ENCODE measurements at regions not wholly inside any gene's neighbourhood (a gene's known extent, or its start where the extent isn't known, plus 50 kb on each side); places are given as distances from the start of the nearest gene placed in this dataset.

DNA sequence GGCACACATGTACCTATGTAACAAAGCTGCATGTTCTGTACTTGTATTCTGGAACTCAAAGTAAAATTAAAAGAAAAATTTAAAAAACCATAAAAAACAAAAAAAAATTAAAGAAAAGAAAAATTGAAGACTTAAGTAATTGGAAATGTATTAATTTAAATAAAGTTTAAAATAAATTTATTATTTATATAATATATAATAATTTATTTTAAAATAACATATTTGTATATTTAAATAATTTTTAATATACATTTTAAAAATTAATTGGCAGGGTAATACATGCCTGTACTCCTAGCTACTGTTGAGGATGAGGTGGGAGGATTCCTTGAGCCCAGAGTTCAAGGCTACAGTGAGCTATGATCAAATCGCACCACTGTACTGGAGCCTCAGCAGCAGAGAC, 1830.6 kb upstream of the CELF4 start:
- TF ChIP-seq, protein P1, sequence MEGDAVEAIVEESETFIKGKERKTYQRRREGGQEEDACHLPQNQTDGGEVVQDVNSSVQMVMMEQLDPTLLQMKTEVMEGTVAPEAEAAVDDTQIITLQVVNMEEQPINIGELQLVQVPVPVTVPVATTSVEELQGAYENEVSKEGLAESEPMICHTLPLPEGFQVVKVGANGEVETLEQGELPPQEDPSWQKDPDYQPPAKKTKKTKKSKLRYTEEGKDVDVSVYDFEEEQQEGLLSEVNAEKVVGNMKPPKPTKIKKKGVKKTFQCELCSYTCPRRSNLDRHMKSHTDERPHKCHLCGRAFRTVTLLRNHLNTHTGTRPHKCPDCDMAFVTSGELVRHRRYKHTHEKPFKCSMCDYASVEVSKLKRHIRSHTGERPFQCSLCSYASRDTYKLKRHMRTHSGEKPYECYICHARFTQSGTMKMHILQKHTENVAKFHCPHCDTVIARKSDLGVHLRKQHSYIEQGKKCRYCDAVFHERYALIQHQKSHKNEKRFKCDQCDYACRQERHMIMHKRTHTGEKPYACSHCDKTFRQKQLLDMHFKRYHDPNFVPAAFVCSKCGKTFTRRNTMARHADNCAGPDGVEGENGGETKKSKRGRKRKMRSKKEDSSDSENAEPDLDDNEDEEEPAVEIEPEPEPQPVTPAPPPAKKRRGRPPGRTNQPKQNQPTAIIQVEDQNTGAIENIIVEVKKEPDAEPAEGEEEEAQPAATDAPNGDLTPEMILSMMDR (IDR thresholded peaks at IDR 0.05): no peak
- no peak for TF ChIP-seq EP300 (IDR thresholded peaks at IDR 0.05; ENCODE audit: low read depth)
- TF ChIP-seq POLR2A (IDR thresholded peaks at IDR 0.05): no peak
